Fibroblast of lung (primary cell): ENCODE measurements at regions not wholly inside any gene's neighbourhood (a gene's known extent, or its start where the extent isn't known, plus 50 kb on each side); places are given as distances from the start of the nearest gene placed in this dataset.

ENCODE experiments used
- EZH2 ChIP-seq: IDR thresholded peaks from 2 replicates; pipeline ENCODE4 v1.5.1; 2012; ENCODE audit warnings: low read length, control low read depth, mild to moderate bottlenecking; ENCODE audit errors: missing control alignments
- TF ChIP-seq, protein P1 (sequence below), 2 donors: IDR thresholded peaks in 1 of 2; conservative IDR thresholded peaks in 1 of 2; 1 replicate in 1 of 2; 2 replicates in 1 of 2; pipeline ENCODE4 v1.5.1; 2011 to 2012; ENCODE audit warnings: low read length in 2 of 2, control low read depth in 1 of 2, inconsistent platforms in 1 of 2, low read depth in 1 of 2, mild to moderate bottlenecking in 1 of 2

- TF ChIP-seq, protein P1, sequence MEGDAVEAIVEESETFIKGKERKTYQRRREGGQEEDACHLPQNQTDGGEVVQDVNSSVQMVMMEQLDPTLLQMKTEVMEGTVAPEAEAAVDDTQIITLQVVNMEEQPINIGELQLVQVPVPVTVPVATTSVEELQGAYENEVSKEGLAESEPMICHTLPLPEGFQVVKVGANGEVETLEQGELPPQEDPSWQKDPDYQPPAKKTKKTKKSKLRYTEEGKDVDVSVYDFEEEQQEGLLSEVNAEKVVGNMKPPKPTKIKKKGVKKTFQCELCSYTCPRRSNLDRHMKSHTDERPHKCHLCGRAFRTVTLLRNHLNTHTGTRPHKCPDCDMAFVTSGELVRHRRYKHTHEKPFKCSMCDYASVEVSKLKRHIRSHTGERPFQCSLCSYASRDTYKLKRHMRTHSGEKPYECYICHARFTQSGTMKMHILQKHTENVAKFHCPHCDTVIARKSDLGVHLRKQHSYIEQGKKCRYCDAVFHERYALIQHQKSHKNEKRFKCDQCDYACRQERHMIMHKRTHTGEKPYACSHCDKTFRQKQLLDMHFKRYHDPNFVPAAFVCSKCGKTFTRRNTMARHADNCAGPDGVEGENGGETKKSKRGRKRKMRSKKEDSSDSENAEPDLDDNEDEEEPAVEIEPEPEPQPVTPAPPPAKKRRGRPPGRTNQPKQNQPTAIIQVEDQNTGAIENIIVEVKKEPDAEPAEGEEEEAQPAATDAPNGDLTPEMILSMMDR (conservative IDR thresholded peaks at IDR 0.05 in 1 of 2, IDR thresholded peaks at IDR 0.05 in 1 of 2; ENCODE audit: low read depth in 1 of 2, low read length in 2 of 2): no peak
- no peak for TF ChIP-seq EZH2
These were observed 720.3 kb downstream of the RNF144B start for GRCh38 chr6:19107468-19107867.
